ENCODE measurements at regions not wholly inside any gene's neighbourhood (a gene's known extent, or its start where the extent isn't known, plus 50 kb on each side); places are given as distances from the start of the nearest gene placed in this dataset.

GRCh38 chr3:87336761-87337160, 60.4 kb upstream of the POU1F1 start:
- no peaks in the 10 kb centered on the region for H3K36me3 ChIP-seq
- no peaks in the 10 kb centered on the region for H3K27me3 ChIP-seq
- intact Hi-C loops (cut with DNase I), result no loop called here
- H3K9me3 ChIP-seq, result no peaks in the 10 kb centered on the region
- no peak overlapping the region for H3K27ac ChIP-seq
- no peak overlapping the region for H3K4me3 ChIP-seq
- H3K4me1 ChIP-seq, result no peaks in the 10 kb centered on the region
- no peak for DNase-seq (ENCODE audit: low spot score in 2 of 2)
- no peak for TF ChIP-seq CTCF (IDR thresholded peaks at IDR 0.05)

GRCh38 chr3:87335931-87336330, 59.5 kb upstream of the POU1F1 start:
- no peak for DNase-seq (ENCODE audit: low spot score in 2 of 2)
- H3K9me3 ChIP-seq, result no peaks in the 10 kb centered on the region
- no peak overlapping the region for H3K4me3 ChIP-seq
- H3K27me3 ChIP-seq, result no peaks in the 10 kb centered on the region
- no peaks in the 10 kb centered on the region for H3K36me3 ChIP-seq
- intact Hi-C loops (cut with DNase I), result no loop called here
- TF ChIP-seq CTCF (IDR thresholded peaks at IDR 0.05), result no peak
- no peak overlapping the region for H3K27ac ChIP-seq
- no peaks in the 10 kb centered on the region for H3K4me1 ChIP-seq

DNA sequence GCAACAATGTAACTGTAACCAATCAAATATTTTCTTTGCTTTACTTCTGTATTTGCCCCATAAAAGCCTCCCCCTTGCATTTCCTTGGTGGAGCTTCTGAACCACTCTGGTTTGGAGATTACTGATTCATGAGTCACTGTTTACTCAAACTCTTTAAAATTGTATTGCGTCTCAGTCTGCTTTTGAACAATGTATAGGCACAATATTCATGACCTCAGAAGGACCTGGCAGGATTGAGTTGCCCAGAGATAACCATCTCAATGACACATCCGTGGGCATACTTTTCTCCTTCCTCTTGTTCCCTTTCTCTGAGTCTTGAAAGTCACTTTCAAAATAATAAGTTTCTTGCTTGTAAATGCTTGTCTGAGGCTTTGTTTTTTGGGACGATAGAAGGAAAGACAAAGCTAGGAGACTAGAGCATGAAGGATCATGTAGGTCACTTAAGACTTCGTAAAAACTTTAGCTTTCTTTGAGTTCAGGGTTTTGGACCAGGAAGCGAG, 57.1 kb upstream of the POU1F1 start:
- intact Hi-C loops (cut with DNase I), result no loop called here
- Histone ChIP-seq H3K4me3 (no peak overlapping the region), H3K36me3 (no peaks in the 10 kb centered on the region), H3K27me3 (no peaks in the 10 kb centered on the region), H3K27ac (no peak overlapping the region), H3K4me1 (no peaks in the 10 kb centered on the region), H3K9me3 (no peaks in the 10 kb centered on the region)
- DNase-seq (ENCODE audit: low spot score in 2 of 2), result no peak
- TF ChIP-seq CTCF (IDR thresholded peaks at IDR 0.05), result no peak

DNA sequence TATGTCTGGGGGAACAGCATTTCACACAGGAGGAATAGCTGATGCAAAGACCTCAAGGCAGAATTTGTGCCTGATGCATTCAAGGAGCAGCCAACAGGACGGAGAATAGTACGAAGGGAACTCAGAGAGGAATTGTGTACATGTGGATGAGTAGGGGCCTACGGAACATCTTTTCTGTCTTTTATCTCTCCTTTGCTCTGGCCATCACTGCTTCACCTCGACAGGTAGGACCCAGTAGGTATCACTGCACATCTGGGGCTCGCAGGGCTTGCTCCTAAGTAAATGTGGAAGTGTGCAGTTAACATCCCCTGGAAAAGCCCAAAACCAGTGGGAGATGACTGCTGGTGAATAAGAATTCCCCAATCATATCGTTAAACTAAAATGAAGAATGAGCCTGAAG, 56.4 kb upstream of the POU1F1 start:
- Histone ChIP-seq H3K4me1 (no peaks in the 10 kb centered on the region), H3K27me3 (no peaks in the 10 kb centered on the region), H3K9me3 (no peaks in the 10 kb centered on the region), H3K36me3 (no peaks in the 10 kb centered on the region), H3K4me3 (no peak overlapping the region), H3K27ac (no peak overlapping the region)
- intact Hi-C loops (cut with DNase I), result no loop called here
- no peak for DNase-seq (ENCODE audit: low spot score in 2 of 2)
- no peak for TF ChIP-seq CTCF (IDR thresholded peaks at IDR 0.05)

DNA sequence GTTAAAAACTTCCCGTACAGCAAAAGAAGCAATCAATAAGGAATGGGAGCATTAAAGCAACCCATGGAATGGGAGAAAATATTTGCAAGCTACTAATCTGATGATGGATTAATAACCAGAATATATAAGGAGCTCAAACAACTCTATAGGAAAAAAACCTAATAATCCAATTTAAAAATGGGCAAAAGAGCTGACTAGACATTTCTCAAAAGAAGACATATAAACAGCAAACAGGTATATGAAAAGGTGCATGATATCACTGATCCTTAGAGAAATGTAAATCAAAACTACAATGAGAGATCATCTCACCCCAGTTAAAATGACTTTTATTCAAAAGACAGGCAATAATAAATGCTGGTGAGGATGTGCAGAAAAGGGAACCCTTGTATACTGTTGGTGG, 52.7 kb upstream of the POU1F1 start:
- DNase-seq (ENCODE audit: low spot score in 2 of 2), result no peak

More for the DNA sequence above, 52.7 kb upstream of the POU1F1 start:
- no peaks in the 10 kb centered on the region for H3K4me1 ChIP-seq
- intact Hi-C loops (cut with DNase I), result no loop called here
- no peaks in the 10 kb centered on the region for H3K9me3 ChIP-seq
- no peaks in the 10 kb centered on the region for H3K27me3 ChIP-seq
- TF ChIP-seq CTCF (IDR thresholded peaks at IDR 0.05), result no peak
- no peaks in the 10 kb centered on the region for H3K36me3 ChIP-seq
- H3K4me3 ChIP-seq, result no peak overlapping the region
- no peak overlapping the region for H3K27ac ChIP-seq
